GM18951 (cell line): ENCODE measurements at regions not wholly inside any gene's neighbourhood (a gene's known extent, or its start where the extent isn't known, plus 50 kb on each side); places are given as distances from the start of the nearest gene placed in this dataset.
"Not testable (repeated sequence)": the region's sequence is repeated elsewhere in the genome, so short reads cannot be mapped to it uniquely, and the experiment has no call there.

Source experiments
- POLR2A ChIP-seq: IDR thresholded peaks from 4 replicates; pipeline ENCODE4 v1.6.1; 2011; ENCODE audit warnings: mild to moderate bottlenecking; ENCODE audit not compliant: insufficient read length, insufficient read depth; ENCODE audit errors: extremely low read depth
- in situ Hi-C: fragments of 300-500 bp; cut with MboI; formaldehyde crosslinking; loops from one replicate; pipeline ENCODE4 v1.12.0; 2022; ENCODE audit warnings: low sequenced_read_pairs, mixed read lengths, inconsistent platforms; ENCODE audit not compliant: unreplicated experiment

DNA sequence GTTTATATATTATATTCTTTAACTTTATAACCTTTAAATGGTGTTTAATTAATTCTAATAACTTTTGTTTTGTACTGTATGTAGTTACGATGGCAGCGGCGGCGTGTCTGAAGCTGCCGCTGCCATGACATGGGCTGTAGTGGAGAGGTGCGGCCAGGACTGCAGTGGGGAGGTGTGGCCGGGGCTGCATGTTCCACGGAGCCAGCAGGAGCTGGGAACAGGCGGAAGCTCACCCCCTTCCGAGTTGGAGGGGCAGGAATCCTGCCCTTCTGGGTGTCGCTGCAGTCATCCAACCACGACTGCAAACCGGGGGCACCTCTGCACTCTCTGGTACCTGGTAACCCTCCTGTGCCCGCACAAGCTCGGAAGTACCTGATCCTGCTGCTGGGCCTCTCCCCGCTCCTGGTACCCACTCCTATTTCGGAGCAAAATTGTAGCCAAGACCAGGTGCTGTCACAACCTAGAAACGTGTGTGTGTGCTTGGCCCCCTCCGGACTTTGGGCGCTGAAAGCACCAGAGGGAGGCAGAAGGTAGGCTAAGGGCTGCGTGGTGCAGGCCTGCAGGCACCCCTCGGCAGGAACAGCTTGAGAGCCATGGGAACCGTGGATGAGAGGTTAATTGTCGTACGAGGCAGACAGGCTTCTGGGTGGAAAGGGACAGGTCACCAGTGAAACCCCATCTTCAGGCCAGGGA is 1329.7 kb upstream of the SLC39A10 start:
- no peak for TF ChIP-seq POLR2A
- in situ Hi-C loops: no loop called here

DNA sequence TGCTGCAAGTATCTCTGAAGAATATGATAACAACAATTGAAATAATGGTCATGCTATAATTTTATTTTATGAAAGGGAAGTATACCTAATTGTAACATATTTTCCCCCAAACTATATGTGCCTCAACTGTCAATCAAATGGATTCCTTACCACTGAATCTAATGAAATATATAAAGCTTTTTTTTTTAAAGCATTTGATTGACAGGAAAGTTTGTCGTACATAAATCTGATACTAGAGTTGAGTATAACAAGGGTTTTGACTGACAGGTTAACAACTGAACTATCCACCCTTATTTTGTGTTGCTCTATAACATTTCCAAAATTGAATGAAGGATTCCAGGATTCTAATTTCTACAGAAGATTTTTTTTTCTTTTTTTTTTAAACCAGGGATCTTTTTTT is 1333.3 kb upstream of the SLC39A10 start:
- no peak for TF ChIP-seq POLR2A
- in situ Hi-C loops: no loop called here

DNA sequence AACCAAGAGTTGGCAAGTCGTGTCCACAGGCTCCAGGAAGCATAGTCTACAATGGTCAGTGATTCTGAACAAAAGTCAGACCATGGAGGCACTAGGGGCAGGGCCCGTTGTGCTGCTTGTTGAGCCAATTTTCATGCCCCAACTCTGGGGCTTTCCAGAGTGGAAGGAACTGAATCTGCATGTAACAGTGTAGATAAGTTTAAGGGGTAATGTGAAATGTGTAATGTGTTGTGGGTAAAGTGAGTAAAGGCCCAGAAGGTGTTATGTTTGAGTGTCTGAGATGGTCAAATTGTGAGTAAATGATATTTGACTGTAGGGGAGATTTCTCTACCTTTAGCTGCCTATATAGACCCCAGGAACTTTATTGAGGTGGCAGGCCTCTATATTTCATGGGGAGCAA is 1336.5 kb upstream of the SLC39A10 start:
- no peak for TF ChIP-seq POLR2A
- in situ Hi-C loops: no loop called here

DNA sequence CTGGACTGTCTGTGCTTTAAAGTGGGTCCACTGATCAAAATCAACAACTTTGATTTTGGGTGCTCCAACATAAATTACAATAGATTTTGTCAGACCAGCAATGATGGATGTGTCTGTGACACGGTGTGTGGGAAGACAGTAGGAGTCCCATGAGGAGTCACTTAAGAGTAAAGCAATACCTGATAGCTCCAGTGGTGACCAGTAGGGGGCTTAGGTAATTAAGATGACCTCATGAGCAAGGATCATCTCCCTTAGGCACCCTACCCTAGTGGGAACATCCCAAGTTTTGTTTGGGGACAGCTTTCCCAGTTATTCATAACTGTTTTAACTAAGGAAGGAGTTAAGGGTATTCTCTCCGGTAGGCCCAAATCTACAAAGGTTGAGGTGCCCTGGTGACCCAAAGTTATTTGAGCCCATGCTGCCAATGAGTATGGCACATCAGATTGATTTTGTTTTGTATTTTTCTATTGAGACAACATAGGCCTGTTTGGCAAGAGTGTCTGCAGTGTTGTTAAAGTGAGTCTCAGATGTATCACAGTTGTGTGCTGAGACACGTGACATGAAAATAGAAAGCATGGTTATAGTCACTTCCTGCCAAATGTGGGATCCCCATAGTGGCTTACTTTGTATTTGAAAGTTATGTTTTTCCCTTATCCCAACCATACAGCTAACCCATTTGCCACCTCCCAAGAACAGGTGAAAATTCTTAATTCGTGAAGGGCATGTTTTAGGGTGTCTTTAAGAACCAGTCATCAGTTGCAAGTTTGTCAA is 1337.6 kb upstream of the SLC39A10 start:
- in situ Hi-C loops: no loop called here
- no peak for TF ChIP-seq POLR2A

DNA sequence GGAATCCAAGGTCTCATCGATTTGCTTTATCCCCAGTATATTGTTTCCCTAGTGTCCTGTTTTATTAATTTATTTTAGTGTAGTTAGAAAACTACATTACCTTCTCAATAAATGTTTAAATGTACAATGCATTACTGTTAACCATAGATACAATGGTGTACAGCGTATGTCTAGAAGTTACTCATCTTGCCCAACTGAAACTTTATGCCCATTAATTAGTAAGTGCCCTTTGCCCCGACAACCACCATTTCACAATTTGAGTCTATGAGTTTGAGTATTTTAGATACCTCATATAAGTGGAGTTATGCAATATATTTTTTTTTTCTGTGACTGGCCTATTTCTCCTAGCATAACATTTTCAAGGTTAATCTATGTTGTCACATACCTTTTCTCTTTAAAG is 1343.0 kb upstream of the SLC39A10 start:
- TF ChIP-seq POLR2A: no peak
- in situ Hi-C loops: no loop called here

DNA sequence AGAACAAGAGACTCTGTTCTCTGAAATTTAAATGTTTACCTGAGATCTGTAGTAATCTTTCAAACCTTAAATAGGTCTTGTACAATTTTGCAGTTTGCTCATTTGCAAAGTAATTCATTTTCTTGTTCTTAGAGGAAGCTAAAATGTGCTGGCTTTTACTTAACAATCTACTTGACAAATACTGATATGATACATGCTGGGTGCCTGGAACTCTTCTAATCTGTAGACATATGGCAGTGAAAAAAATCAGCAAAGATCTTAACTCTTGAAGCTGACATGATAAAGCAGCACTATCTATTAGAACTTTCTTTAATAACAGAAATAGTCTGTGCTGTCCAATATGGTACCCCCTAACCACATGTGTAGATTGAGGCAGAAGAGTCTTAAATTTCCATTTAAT is 1352.8 kb upstream of the SLC39A10 start:
- in situ Hi-C loops: no loop called here
- TF ChIP-seq POLR2A: no peak

DNA sequence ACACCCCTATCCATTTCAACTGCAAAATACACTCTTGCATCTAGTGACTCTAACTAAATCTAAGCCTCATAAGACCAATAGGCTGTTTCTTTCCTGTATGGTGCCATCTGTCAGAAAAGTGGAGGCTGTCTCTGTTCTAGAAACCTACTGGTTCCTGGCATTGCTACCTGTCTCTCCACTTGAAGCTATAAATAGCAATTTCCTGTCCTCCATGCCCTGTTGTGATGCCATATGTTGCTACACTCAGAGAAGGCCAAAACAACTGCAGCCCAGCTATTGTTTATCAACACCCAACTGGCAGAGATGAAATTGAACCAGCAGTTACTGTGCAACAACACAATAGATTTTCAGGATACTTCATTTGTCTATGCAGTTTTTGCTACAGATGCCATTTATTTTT is 1355.1 kb upstream of the SLC39A10 start:
- in situ Hi-C loops: no loop called here
- TF ChIP-seq POLR2A: no peak

DNA sequence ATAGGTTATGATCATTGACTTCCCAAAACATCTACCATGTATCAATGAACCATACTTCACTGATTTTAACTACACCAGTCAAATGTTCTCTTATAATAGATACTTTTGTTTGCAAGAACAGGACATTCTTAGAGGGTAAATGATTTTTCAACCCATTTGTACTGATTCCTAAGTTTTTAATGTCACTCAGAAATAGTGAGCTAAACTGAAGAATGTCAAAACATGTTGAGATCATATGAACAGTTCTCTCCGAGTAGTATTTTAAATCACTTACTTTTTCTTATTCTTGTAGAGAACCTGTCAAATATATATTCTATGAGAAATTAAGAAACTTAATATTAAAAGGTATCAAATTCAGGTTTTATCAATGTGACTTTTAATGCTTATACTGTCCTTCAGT is 1362.9 kb upstream of the SLC39A10 start:
- no peak for TF ChIP-seq POLR2A
- in situ Hi-C loops: no loop called here

DNA sequence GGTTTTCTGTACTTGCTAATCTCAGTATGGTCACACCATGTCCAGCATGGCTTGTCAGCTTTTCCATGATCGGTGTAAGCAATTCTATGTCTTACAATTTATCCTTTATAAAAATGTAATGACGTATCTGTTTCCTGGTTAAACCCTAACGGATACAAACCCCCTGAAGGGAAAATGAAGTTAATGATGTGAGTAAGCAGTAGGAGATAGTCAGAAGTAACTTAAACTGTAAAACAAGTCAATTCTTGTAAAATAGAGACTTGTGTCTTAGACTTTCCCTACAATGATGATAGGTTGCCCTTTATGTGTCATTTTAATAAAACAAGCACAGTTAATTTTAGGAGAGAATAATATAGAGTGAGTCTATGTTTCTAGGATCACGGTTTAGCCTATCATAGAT is 1365.9 kb upstream of the SLC39A10 start:
- no peak for TF ChIP-seq POLR2A
- in situ Hi-C loops: no loop called here

DNA sequence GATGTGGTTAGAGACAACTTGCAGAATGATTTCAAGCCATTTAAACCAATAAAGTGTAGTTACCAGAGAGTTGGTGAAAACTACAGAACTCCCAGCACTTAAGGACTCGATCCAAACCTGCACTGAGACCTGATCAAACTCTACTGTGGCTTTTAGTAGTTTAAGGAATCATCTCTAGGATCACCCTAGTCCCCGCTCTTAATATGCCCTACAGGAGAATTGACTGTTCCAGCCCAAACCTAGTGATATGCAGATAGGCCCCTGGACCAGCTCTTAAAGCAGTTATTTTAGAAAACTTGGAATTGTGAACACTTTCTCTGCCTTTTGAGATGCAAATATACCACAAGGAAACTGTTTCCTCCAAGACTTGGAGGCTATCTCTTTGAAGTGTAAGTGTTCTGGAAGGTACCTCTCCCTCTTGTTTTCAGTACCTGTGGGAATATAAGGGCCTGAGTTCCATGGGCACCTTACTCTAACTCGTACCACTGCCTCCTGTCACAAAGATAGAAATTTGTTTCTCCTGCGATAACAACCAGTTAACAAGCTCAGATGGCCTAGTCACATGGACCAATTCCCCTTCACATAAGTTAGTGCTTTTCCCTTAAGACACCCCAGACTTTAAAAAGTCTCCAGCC is 1367.2 kb upstream of the SLC39A10 start:
- TF ChIP-seq POLR2A: no peak
- in situ Hi-C loops: no loop called here

DNA sequence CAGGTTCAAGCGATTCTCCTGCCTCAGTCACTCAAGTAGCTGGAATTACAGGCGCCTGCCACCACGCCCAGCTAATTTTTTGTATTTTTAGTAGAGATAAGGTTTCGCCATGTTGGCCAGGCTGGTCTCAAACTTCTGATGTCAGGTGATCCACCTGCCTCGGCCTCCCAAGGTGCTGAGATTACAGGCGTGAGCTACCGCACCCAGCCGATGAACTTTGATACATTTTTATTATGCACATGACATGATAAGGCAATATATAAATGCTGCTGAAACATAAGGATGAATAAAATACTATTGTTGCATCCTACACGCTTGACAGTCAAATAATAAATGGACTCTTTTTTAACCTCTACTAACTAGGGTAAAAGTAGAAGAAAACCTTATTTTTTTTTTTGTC is 1380.4 kb upstream of the SLC39A10 start:
- in situ Hi-C loops: not testable (repeated sequence)

DNA sequence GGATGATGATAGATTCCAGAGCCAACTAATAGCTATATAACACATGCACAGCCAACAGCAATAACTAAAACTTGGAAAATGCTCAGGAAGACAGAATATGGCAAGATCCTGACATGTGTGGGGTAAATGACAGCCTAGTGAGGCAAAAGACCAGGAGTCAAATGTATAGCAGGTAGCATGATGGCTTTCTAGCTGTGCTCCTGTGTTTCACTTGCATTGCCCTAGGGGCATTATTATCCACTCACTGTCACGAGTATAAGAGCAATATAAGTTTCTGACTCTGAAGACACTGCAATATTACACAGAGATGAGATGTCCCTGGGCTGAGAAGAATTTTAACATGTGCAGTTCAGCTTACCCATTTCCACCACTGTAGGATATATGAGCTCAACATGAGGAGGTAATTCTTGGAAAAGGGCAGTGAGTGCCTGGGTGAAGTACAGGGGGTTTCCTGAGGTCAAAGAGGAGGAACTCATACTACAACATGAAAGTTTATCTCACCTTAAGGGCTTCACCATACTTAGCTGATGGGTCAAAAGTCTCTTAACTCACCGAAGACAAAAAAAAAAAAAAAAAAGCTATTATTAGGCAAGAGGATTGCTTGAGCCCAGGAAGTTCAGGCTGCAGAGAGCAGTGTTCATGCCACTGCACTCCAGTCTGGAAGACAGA is 1385.6 kb upstream of the SLC39A10 start:
- in situ Hi-C loops: no loop called here

DNA sequence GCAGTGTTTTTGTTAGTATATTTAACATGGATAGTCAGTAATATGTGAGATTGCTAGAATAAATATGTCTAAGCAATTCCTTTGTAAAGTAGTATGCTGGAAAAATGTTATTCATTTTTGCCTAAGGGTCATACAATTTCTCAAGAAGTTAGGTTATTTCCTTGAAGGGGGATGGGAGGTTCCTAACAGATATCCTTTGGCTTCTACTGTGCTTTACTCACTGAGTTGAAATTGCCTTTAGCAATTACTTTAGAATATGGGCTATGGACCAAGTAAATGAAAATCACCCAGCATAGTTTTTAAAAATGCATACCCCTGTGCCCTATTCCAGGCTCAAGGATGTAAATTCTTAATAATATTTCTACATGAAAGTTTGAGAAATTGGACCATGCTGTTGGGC is 1386.4 kb upstream of the SLC39A10 start:
- in situ Hi-C loops: no loop called here
- TF ChIP-seq POLR2A: no peak

More for the DNA sequence above, 1385.6 kb upstream of the SLC39A10 start:
- no peak for TF ChIP-seq POLR2A

DNA sequence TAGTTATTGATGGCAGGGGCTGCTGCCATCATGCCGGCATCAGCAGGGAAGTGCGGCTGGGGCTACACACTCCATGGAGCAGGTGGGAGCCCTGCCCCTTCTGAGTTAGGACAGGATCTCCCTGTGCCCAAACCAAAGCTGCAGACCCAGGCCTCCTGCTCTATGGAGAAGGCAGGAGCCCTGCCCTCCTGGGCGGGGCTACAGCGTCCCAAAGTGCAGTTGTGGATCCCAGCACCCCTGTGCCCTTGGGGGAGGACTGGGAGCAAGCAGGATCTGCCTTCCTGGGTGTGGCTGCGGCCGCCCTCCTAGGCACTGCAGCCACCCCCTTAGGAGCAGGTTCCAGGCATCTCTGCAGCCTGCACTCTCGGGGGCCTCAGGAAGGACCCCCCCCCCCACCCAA is 1392.4 kb upstream of the SLC39A10 start:
- no peak for TF ChIP-seq POLR2A
- in situ Hi-C loops: no loop called here

DNA sequence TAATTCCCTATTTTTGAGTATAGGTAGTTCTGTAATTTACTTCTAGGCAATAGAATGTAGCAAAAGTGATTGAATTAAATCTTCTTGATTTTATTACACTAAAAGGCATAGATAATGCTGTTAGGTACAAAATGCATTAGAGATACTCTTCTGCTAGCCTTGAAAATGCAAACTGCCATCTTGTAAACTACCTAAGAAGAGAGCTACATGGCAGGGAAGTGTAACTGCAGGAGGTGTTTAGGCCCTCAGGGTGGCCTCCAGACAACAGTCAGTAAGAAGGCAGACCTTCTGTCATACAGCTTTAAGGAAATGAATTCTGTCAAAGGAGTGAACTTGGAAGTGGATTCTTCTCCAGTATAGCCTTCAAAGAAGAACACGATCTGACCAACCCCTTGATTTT is 1396.8 kb upstream of the SLC39A10 start:
- TF ChIP-seq POLR2A: no peak
- in situ Hi-C loops: no loop called here
